H9 (cell line): ENCODE measurements at regions not wholly inside any gene's neighbourhood (a gene's known extent, or its start where the extent isn't known, plus 50 kb on each side); places are given as distances from the start of the nearest gene placed in this dataset.

Source experiments
- DNase-seq: peaks from one replicate; pipeline ENCODE4 v3.0.0-alpha.2; 2017
- H2AFZ ChIP-seq: one replicate; pipeline ENCODE4 v1.6.1; 2013; ENCODE audit warnings: mild to moderate bottlenecking, low read length, control low read depth, moderate library complexity
- H2AK5ac ChIP-seq: 2 replicates; pipeline ENCODE4 v1.6.1; 2013; ENCODE audit warnings: low read length, control low read depth, mixed read lengths; ENCODE audit not compliant: insufficient read length
- H2BK120ac ChIP-seq: one replicate; pipeline ENCODE4 v1.6.1; 2013; ENCODE audit warnings: low read depth, mild to moderate bottlenecking, low read length, control low read depth, inconsistent platforms; ENCODE audit not compliant: poor library complexity, severe bottlenecking
- H2BK12ac ChIP-seq: 2 replicates; pipeline ENCODE4 v1.6.1; 2013; ENCODE audit warnings: low read length, control low read depth, mixed read lengths, low read depth; ENCODE audit not compliant: insufficient read length
- H2BK15ac ChIP-seq: 2 replicates; pipeline ENCODE4 v1.6.1; 2013; ENCODE audit warnings: low read depth, low read length, control low read depth
- H2BK20ac ChIP-seq: one replicate; pipeline ENCODE4 v1.6.1; 2013; ENCODE audit warnings: low read depth, mild to moderate bottlenecking, low read length, control low read depth, inconsistent platforms; ENCODE audit not compliant: poor library complexity, severe bottlenecking
- H2BK5ac ChIP-seq: 2 replicates; pipeline ENCODE4 v1.6.1; 2013; ENCODE audit warnings: low read length, control low read depth, mixed read lengths; ENCODE audit not compliant: insufficient read length
- H3K14ac ChIP-seq: 2 replicates; pipeline ENCODE4 v1.6.1; 2013; ENCODE audit warnings: low read length, control low read depth; ENCODE audit not compliant: insufficient read depth
- H3K18ac ChIP-seq: 2 replicates; pipeline ENCODE4 v1.6.1; 2013; ENCODE audit warnings: low read depth, mild to moderate bottlenecking, mixed read lengths, low read length, control low read depth; ENCODE audit not compliant: insufficient read length
- H3K23ac ChIP-seq: 2 replicates; pipeline ENCODE4 v1.6.1; 2013; ENCODE audit warnings: low read length, control low read depth, mixed read lengths, low read depth; ENCODE audit not compliant: insufficient read length
- H3K23me2 ChIP-seq: 2 replicates; pipeline ENCODE4 v1.6.1; 2013; ENCODE audit warnings: low read depth, mild to moderate bottlenecking, mixed read lengths, low read length, control low read depth; ENCODE audit not compliant: insufficient read length, poor library complexity, severe bottlenecking
- H3K27ac ChIP-seq: 2 replicates; pipeline ENCODE4 v1.5.1; 2013; ENCODE audit warnings: low read length, control low read depth, mixed read lengths, low read depth; ENCODE audit not compliant: insufficient read length
- H3K27me3 ChIP-seq: 2 replicates; pipeline ENCODE4 v1.6.1; 2013; ENCODE audit warnings: low read length, control low read depth, inconsistent platforms; ENCODE audit not compliant: insufficient read depth
- H3K4ac ChIP-seq: 2 replicates; pipeline ENCODE4 v1.6.1; 2013; ENCODE audit warnings: low read depth, mild to moderate bottlenecking, control low read depth, inconsistent platforms, low read length, moderate library complexity
- H3K4me1 ChIP-seq: 2 replicates; pipeline ENCODE4 v1.6.1; 2013; ENCODE audit warnings: low read length, control low read depth, inconsistent platforms; ENCODE audit not compliant: insufficient read depth
- H3K4me2 ChIP-seq: 2 replicates; pipeline ENCODE4 v1.6.1; 2013; ENCODE audit warnings: low read length, control low read depth, mixed read lengths; ENCODE audit not compliant: insufficient read length, insufficient read depth
- H3K56ac ChIP-seq: 2 replicates; pipeline ENCODE4 v1.6.1; 2013; ENCODE audit warnings: low read depth, mild to moderate bottlenecking, mixed read lengths, low read length, control low read depth; ENCODE audit not compliant: insufficient read length
- H3K79me1 ChIP-seq: 2 replicates; pipeline ENCODE4 v1.6.1; 2013; ENCODE audit warnings: low read depth, mild to moderate bottlenecking, moderate library complexity, low read length, control low read depth, inconsistent platforms; ENCODE audit not compliant: insufficient read depth, poor library complexity, severe bottlenecking
- H3K79me2 ChIP-seq: 2 replicates; pipeline ENCODE4 v1.6.1; 2013; ENCODE audit warnings: low read length, control low read depth, inconsistent platforms; ENCODE audit not compliant: insufficient read depth
- H3K9ac ChIP-seq: 2 replicates; pipeline ENCODE4 v1.6.1; 2013; ENCODE audit warnings: low read length, control low read depth, mixed read lengths; ENCODE audit not compliant: insufficient read length; ENCODE audit errors: extremely low read depth
- H3K9me3 ChIP-seq: one replicate; pipeline ENCODE4 v1.6.1; 2013; ENCODE audit warnings: low read depth, low read length, inconsistent platforms; ENCODE audit not compliant: control insufficient read depth
- H3T11ph ChIP-seq: one replicate; pipeline ENCODE4 v1.6.1; 2013; ENCODE audit warnings: mild to moderate bottlenecking, low read length, control low read depth, inconsistent platforms
- H4K20me1 ChIP-seq: one replicate; pipeline ENCODE4 v1.6.1; 2013; ENCODE audit not compliant: control insufficient read depth, insufficient read length, insufficient read depth
- H4K5ac ChIP-seq: 2 replicates; pipeline ENCODE4 v1.6.1; 2013; ENCODE audit warnings: low read depth, mild to moderate bottlenecking, mixed read lengths, low read length, control low read depth; ENCODE audit not compliant: insufficient read length
- H4K8ac ChIP-seq: replicated peaks from 2 replicates; pipeline ENCODE4 v1.6.1; 2013; ENCODE audit warnings: low read length, control low read depth, mixed read lengths, low read depth; ENCODE audit not compliant: insufficient read length
- H4K91ac ChIP-seq: 2 replicates; pipeline ENCODE4 v1.6.1; 2013; ENCODE audit warnings: low read depth, mild to moderate bottlenecking, moderate library complexity, mixed read lengths, low read length, control low read depth; ENCODE audit not compliant: insufficient read length
- H3K27ac Mint-ChIP-seq, 3 experiments: 2 replicates in 2 of 3; 3 replicates in 1 of 3; pipeline ENCODE4 v1.8.0; 2020 to 2021; ENCODE audit warnings: mixed read lengths in 3 of 3, mild to moderate bottlenecking in 1 of 3, moderate library complexity in 1 of 3
- H3K27me3 Mint-ChIP-seq: 2 replicates; pipeline ENCODE4 v1.8.0; 2021; ENCODE audit warnings: low read depth, mild to moderate bottlenecking, moderate library complexity, mixed read lengths
- H3K36me3 Mint-ChIP-seq, 3 experiments: 2 replicates in 2 of 3; 3 replicates in 1 of 3; pipeline ENCODE4 v1.8.0; 2020 to 2021; ENCODE audit warnings: low read depth in 3 of 3, mixed read lengths in 3 of 3; ENCODE audit not compliant: insufficient read depth in 1 of 3
- H3K4me1 Mint-ChIP-seq, 2 experiments: 2 replicates each; pipeline ENCODE4 v1.8.0; 2020; ENCODE audit warnings: mixed read lengths in 2 of 2
- H3K4me3 Mint-ChIP-seq, 2 experiments: 2 replicates in 1 of 2; 3 replicates in 1 of 2; pipeline ENCODE4 v1.8.0; 2020 to 2021; ENCODE audit warnings: mild to moderate bottlenecking in 2 of 2, mixed read lengths in 2 of 2, moderate library complexity in 1 of 2
- H3K9me3 Mint-ChIP-seq, 2 experiments: 2 replicates in 1 of 2; 3 replicates in 1 of 2; pipeline ENCODE4 v1.8.0; 2020; ENCODE audit warnings: mild to moderate bottlenecking in 2 of 2, mixed read lengths in 2 of 2, moderate library complexity in 1 of 2
- CTCF ChIP-seq: fragments of 200-600 bp; sonication (generic); conservative IDR thresholded peaks from 3 replicates; pipeline ENCODE4 v1.8.0; 2021; ENCODE audit warnings: antibody characterized with exemption, mild to moderate bottlenecking
- WGBS: extraction: QIAGEN DNeasy Blood & Tissue Kit; methylation state at CpG from one replicate; pipeline ENCODE4 v1.1.7; 2013; ENCODE audit warnings: missing lambda C conversion rate, low lambda C conversion rate, mixed read lengths; ENCODE audit not compliant: insufficient read length; ENCODE audit errors: extremely low coverage; 5-methylcytosine and 5-hydroxymethylcytosine counted together

GRCh38 chr18:44458777-44459176 lies 221.9 kb upstream of the SETBP1 start:
- Histone ChIP-seq H2AFZ (no peak overlapping the region), H3K9ac (no peak overlapping the region), H3K14ac (no peak overlapping the region), H3K79me1 (no peaks in the 10 kb centered on the region), H3K79me2 (no peaks in the 10 kb centered on the region), H2AK5ac (no peak overlapping the region), H3T11ph (no peak overlapping the region), H3K23me2 (no peaks in the 10 kb centered on the region), H3K9me3 (no peaks in the 10 kb centered on the region), H3K23ac (no peak overlapping the region), H4K20me1 (no peaks in the 10 kb centered on the region), H2BK20ac (no peak overlapping the region), H4K8ac (no peak overlapping the region), H4K91ac (no peak overlapping the region), H2BK15ac (no peak overlapping the region), H2BK120ac (no peak overlapping the region), H3K4me1 (no peaks in the 10 kb centered on the region), H2BK5ac (no peak overlapping the region), H3K56ac (no peak overlapping the region), H3K4ac (no peak overlapping the region), H2BK12ac (no peak overlapping the region), H3K27me3 (no peaks in the 10 kb centered on the region), H3K4me2 (no peak overlapping the region), H3K27ac (no peak overlapping the region), H4K5ac (no peak overlapping the region), H3K18ac (no peak overlapping the region)
- TF ChIP-seq CTCF = no peak
- Mint-ChIP-seq H3K36me3 (no peaks in the 10 kb centered on the region), H3K27me3 (no peaks in the 10 kb centered on the region), H3K27ac (no peak overlapping the region), H3K9me3 (no peaks in the 10 kb centered on the region; a peak in 1 of 5 replicates), H3K4me3 (no peak overlapping the region), H3K4me1 (no peaks in the 10 kb centered on the region)
- no CpG with 5 or more reads among the region's 2 CpGs for WGBS
- DNase-seq = no peak
